NCI-H2196 (cell line): ENCODE measurements at regions not wholly inside any gene's neighbourhood (a gene's known extent, or its start where the extent isn't known, plus 50 kb on each side); places are given as distances from the start of the nearest gene placed in this dataset.

Source experiments
- DNase-seq: peaks from one replicate; lab custom pipeline; 2025; ENCODE audit not compliant: unreplicated experiment; lab: John Stamatoyannopoulos, UW

DNA sequence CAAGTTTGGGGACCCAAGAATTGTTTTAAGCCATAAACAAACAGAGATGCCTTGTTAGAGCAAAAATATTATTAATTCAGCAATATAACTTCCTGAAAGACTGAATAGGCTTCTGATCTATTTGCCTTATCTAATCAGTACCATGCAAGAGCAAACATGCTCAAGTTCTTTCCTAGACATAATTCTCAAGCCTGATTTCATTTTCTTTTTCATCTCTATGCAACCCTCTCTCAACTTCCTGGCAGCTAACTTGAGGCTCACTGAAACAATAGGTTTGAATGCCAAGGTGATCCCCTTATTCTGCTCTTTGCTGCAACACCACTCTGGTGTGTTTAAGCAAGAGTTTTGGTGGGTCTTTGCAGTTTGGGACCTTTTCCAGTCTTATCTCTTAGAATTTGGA is 230.9 kb upstream of the CD96 start:
- no peak for DNase-seq

DNA sequence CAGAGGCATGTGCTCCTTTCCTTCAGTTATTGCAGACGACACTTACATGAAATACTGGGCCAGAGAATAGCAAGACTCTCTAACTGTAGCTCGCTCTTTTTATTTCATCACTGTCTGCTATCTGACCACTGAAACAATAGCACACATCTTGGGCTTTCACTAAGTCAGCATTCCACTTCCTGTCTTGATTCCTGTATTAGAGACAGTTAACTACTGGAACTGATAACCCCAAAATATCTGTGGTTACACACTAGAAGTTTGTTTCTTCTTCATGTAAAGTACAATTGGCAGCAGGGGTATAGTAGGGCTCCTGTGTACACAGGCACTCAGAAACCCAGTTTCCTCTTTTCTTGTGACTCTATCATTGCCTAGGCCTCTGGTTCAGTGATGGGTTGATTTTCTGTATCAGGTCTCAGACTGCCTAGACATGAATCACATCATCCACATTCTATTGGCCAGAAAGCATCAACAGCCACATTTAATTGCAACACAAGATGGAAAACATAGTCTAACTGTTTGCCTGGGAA is 230.2 kb upstream of the CD96 start:
- no peak for DNase-seq

GRCh38 chr3:111314181-111314873 is 227.7 kb upstream of the CD96 start:
- DNase-seq: no peak

DNA sequence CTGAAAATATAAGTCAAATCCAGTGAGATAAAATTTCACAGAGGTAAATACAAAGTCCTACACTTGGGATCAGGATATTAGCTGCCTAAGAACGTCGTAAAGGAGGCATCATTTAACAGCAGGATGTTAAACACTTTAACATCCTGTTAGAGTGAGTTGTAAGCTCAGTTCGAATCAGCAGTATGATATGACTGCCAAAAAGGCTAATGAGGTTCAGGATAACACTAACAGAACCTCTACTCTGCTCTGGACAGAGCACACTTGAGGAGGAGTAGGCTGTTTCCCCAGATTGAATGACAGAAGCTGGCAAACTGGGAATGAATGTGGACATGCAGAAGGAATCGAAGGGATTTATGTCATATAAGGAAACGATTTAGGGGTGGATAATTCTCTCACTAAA is 227.1 kb upstream of the CD96 start:
- no peak for DNase-seq

DNA sequence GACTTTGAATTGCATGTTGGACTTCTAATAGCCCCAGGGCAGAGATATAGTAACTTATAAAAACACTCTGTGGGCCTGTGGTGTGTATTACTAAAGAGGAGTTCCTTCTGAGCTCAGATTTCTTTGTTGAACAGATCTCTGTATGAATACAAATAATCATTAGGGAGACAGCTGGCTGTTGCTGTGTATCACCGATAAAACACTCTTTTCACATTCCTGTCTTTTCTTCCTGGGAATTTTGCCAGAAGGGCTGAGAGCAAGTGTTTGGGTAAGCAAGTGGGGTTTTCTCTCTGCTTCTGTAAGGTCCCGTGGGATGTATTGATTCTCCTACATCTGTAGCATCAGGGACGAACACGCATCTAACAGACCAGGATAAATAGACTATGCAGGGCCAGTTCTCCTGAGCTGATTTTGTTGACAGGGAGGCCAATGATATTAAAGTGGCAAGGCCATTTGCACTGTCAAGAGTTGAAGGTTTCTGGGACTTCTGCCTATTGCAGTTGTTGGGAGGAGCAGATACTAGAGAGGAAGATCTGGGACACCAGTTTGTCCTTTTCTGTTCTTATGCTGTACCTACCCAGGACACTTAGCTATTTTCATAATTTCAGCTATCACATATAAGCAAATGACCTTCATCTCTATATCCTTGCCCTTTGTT is 225.9 kb upstream of the CD96 start:
- DNase-seq: no peak

GRCh38 chr3:111318289-111318688 is 223.7 kb upstream of the CD96 start:
- DNase-seq: no peak

DNA sequence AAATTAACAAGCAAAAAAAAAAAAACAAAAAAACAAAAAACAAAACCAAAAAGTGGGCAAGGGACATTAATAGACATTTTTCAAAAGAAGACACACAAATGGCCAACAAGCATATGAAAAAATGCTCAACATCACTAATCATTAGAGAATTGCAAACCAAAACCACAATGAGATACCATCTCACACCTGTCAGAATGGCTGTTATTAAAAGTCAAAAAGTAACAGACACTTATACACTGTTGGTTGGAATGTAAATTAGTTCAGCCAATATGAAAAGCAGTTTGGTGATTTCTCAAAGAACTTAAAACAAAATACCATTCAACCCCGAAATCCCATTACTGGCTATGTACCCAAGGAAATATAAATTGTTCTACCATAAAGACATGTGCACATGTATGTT is 222.4 kb upstream of the CD96 start:
- DNase-seq: no peak

GRCh38 chr3:111321786-111322185 is 220.2 kb upstream of the CD96 start:
- peak; percentile 9 for DNase-seq

- DNase-seq: no peak
Measured at GRCh38 chr3:111323019-111323418, 219.0 kb upstream of the CD96 start.

GRCh38 chr3:111324151-111324550 is 217.8 kb upstream of the CD96 start:
- DNase-seq: no peak

GRCh38 chr3:111324645-111325044 is 217.4 kb upstream of the CD96 start:
- DNase-seq: no peak

GRCh38 chr3:111325160-111325718 is 216.8 kb upstream of the CD96 start:
- DNase-seq: no peak

GRCh38 chr3:111326144-111326995 is 215.6 kb upstream of the CD96 start:
- no peak for DNase-seq

DNA sequence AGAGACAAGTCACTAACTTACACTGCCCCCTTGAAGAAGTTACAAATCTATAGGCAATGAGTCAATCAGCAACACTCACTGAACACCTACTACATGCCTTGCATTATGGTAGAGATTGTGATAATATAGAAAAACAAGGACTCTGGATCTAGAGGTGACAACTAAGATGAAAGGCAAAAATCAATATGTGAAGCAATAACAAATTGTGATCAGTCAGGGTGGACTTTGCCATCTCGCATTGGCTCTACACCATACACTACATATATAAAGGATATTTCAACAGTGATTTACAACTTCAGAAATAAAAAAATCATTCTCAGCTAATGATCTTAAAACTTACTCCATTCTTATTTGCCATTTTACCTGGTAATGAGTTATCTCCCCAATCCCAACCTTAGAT is 210.7 kb upstream of the CD96 start:
- DNase-seq: no peak

DNA sequence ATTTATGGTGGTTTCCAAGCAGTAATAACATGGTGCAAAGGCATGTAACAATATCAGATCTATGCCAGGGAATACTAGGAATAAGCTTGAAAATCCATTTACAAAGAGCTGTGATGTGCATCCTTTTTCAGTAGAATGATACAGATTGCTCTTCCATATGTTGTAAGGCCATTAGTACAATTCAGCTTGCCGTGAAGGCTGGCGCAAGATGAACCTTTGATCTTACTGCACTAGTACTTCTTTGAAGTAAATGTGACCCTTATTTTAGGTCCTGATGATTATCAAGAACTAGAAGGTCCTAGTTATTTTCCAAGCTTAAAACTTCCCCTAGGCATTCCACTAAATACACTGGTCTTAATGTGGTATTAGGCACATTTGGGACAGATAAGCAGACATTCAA is 210.1 kb upstream of the CD96 start:
- DNase-seq: no peak

DNA sequence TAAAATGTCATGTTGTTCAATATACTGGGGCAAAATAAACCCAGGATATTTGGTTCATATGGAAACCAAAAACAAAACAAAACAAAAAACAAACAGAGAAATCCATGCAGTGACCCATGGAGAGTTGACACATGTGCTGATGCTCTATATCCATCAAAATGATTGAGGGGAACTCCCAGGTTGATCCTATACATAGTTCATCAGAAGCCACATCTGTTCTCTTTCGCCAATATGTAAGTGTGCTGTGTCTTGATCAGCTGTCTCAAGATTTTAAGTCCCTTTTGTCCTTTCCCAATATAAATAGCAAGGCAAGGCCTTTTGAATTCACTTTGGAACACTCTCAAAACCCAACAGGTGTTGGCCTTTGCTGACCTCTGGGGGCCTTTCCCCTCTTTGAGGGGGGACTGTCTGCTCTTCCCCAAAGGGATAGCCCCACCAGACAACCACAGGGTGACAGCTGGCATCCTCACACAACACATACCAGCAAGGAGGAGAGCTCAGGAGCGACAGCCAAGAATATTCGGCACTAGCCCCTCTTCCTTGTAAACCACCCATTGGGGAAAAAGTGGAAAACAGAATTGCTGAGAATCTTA is 209.4 kb upstream of the CD96 start:
- DNase-seq: no peak

DNA sequence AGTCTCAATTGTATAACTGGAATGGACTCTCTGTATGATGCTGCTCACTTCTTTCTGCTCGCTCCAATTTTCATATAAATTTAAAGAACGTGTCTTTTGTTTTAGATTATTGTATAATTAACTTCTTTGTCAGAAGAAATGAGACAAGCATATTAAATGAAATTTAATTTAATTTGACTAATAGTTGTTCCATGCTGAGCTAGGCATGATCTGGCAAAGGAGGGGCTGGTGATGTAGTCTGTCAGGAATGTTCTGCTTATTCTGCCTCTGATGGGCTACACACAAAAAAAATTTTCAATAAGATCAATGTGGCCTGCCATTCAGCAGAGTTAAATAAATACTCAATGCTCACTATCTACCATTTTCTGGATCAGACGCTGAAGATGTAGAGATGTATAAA is 208.4 kb upstream of the CD96 start:
- DNase-seq: no peak

DNA sequence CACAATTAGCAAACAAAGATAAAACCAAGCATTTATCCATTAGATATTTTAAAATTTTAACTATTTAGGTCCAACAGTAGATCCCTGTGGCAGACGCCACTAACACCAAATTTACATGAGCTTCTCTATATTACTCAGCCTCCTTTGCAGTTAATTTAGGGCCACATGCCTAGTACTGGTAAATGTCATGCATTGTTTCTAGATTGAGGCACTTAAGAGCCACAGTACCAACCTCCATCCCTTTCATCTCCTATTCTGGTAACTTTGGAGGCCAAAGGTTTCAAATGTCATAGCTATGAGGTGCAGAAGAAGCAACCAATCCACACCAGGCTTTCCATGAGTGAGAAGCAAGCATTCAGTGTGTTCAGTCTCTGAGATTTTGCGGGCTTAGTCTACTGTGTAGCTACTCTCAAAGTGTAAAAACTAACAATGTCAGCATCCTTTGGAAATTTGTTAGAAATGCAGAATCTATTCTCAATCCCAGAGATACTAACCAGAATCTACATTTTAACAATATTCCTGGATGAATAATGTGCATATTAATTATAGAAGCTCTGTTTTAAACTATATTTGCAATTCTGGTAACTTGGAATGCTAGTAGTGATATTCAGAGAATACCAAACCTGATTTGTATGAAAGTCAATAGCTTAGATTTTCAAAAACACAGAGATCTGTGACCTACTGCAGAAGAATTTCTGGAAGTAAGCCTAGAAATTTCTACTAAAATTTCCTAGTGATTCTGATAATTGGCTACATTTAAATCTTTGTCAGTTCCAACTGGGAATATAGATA is 206.3 kb upstream of the CD96 start:
- DNase-seq: no peak

GRCh38 chr3:111336511-111336910 is 205.5 kb upstream of the CD96 start:
- no peak for DNase-seq

GRCh38 chr3:111338059-111338698 is 203.8 kb upstream of the CD96 start:
- peak; percentile 52 for DNase-seq
